Gastroesophageal sphincter (tissue), 4 donors: ENCODE measurements at regions not wholly inside any gene's neighbourhood (a gene's known extent, or its start where the extent isn't known, plus 50 kb on each side); places are given as distances from the start of the nearest gene placed in this dataset.

ENCODE experiments used
- ATAC-seq: fragments of 150-250 bp; one replicate; pipeline ENCODE4 v1.9.1; 2016; ENCODE audit warnings: mild to moderate bottlenecking, moderate library complexity
- H3K27ac ChIP-seq, 4 donors: fragments of 200-600 bp; sonication (generic) in 3 of 4; 1 replicate in 3 of 4; 2 replicates in 1 of 4; pipeline ENCODE4 v1.5.1; 2016 to 2019
- H3K27me3 ChIP-seq: fragments of 200-600 bp; sonication (generic); one replicate; pipeline ENCODE4 v1.5.1; 2019
- H3K36me3 ChIP-seq, 2 donors: fragments of 200-600 bp; sonication (generic); one replicate each; pipeline ENCODE4 v1.5.1; 2019; ENCODE audit warnings: control low read depth in 1 of 2
- H3K4me1 ChIP-seq, 3 donors: fragments of 200-600 bp; sonication (generic); 1 replicate in 2 of 3; 2 replicates in 1 of 3; pipeline ENCODE4 v1.5.1; 2016 to 2019; ENCODE audit warnings: control low read depth in 2 of 3
- H3K4me3 ChIP-seq, 2 donors: fragments of 200-600 bp; sonication (generic); one replicate each; pipeline ENCODE4 v1.5.1; 2019; ENCODE audit warnings: mild to moderate bottlenecking in 1 of 2, moderate library complexity in 1 of 2
- H3K9me3 ChIP-seq, 3 donors: fragments of 200-600 bp; sonication (generic); one replicate each; pipeline ENCODE4 v1.5.1; 2017 to 2019; ENCODE audit warnings: control low read depth in 2 of 3
- EP300 ChIP-seq: sonication (generic); formaldehyde crosslinking; IDR thresholded peaks from one replicate; pipeline ENCODE4 v1.6.1; 2017; ENCODE audit warnings: antibody characterized with exemption, mild to moderate bottlenecking
- POLR2A ChIP-seq, 2 donors: fragments of 450-650 bp; IDR thresholded peaks; one replicate each; pipeline ENCODE4 v1.6.1; 2017; ENCODE audit warnings: antibody characterized with exemption in 2 of 2, mild to moderate bottlenecking in 2 of 2, moderate library complexity in 1 of 2
- POLR2AphosphoS5 ChIP-seq: sonication (generic); formaldehyde crosslinking; IDR thresholded peaks from one replicate; pipeline ENCODE4 v1.6.1; 2017; ENCODE audit warnings: antibody characterized with exemption
- WGBS, 2 donors: methylation state at CpG; one replicate each; pipeline ENCODE4 v1.1.5; 2018; ENCODE audit warnings: low coverage in 1 of 2; 5-methylcytosine and 5-hydroxymethylcytosine counted together
- TF ChIP-seq, protein P1 (sequence below), 4 experiments: fragments of 200-600 bp in 2 of 4; fragments of 450-650 bp in 2 of 4; sonication (generic) in 1 of 4; IDR thresholded peaks; one replicate each; pipeline ENCODE4 v1.5.1; 2017 to 2019; ENCODE audit warnings: antibody characterized with exemption in 4 of 4, mild to moderate bottlenecking in 2 of 4, moderate library complexity in 2 of 4

DNA sequence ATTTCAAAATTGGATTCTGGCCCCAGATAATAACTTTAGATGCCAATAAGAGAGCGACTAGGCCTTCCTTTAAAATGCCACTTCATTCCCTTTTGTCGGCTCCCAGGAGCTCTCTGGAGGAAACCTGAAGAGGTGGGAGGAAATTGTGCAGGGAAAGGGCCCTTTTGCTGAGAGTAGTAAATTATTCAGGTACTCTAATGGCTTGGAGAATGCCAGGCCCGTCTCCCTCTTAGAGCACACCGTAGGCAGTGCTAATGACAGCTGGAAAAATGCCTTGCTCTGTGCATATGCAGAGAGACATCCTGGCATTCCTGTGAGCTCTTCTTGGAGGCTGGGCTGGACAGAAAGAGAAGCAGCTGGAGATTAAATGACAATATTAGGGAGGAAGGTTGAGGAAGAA, 115.0 kb upstream of the RPH3A start:
- no peak for ATAC-seq
- Histone ChIP-seq H3K4me3 (no peak overlapping the region), H3K4me1 (no peaks in the 10 kb centered on the region), H3K36me3 (no peaks in the 10 kb centered on the region), H3K27ac (no peak overlapping the region), H3K27me3 (peaks cover 36% of the 10 kb centered on the region), H3K9me3 (no peaks in the 10 kb centered on the region)
- WGBS, 2 donors = 7 to 44% methylated on average over 2 to 4 of the region's 4 CpGs
- TF ChIP-seq POLR2AphosphoS5 (no peak), POLR2A (IDR thresholded peaks at IDR 0.05) (no peak), EP300 (no peak)
- TF ChIP-seq, protein P1, sequence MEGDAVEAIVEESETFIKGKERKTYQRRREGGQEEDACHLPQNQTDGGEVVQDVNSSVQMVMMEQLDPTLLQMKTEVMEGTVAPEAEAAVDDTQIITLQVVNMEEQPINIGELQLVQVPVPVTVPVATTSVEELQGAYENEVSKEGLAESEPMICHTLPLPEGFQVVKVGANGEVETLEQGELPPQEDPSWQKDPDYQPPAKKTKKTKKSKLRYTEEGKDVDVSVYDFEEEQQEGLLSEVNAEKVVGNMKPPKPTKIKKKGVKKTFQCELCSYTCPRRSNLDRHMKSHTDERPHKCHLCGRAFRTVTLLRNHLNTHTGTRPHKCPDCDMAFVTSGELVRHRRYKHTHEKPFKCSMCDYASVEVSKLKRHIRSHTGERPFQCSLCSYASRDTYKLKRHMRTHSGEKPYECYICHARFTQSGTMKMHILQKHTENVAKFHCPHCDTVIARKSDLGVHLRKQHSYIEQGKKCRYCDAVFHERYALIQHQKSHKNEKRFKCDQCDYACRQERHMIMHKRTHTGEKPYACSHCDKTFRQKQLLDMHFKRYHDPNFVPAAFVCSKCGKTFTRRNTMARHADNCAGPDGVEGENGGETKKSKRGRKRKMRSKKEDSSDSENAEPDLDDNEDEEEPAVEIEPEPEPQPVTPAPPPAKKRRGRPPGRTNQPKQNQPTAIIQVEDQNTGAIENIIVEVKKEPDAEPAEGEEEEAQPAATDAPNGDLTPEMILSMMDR (IDR thresholded peaks at IDR 0.05) = no peak

DNA sequence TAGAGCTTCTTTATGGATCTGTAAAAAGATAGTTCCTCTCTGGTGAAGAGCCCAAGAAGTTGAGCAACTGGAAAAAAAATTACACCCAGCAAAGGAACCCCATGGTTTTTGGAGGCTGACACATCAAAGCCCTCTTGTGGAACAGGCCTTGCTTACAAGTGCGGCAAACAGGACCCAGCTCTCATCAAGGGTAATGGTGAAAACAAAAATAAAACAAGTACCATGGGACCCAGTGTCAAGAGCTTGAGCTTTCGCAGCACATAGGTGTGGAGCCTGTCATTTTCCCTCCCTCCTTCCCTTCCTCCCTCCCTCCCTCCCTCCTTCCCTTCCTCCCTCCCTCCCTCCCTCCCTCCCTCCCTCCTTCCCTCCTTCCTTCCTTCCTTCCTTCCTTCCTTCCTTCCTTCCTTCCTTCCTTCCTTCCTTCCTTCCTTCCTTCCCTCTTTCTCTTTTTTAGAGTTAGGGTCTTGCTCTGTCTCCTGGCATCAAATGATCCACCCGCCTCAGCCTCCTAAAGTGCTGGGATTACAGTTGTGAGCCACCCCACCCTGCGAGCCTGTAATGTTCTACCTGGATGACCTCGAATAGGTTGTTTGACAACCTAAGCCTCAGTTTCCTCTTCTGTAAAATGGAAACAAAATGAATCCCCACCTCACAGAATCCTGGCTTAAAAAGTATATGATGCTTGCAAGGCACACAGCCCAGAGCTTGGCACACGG, 114.3 kb upstream of the RPH3A start:
- 40 to 61% methylated on average over 1 to 5 of the region's 6 CpGs for WGBS, 2 donors
- Histone ChIP-seq H3K4me3 (no peak overlapping the region), H3K27me3 (peaks cover 36% of the 10 kb centered on the region), H3K9me3 (no peaks in the 10 kb centered on the region), H3K4me1 (no peaks in the 10 kb centered on the region), H3K27ac (no peak overlapping the region), H3K36me3 (no peaks in the 10 kb centered on the region)
- ATAC-seq = no peak
- TF ChIP-seq POLR2A (IDR thresholded peaks at IDR 0.05) (no peak), POLR2AphosphoS5 (no peak), EP300 (no peak)
- TF ChIP-seq, protein P1 (IDR thresholded peaks at IDR 0.05) = no peak

- Histone ChIP-seq H3K9me3 (no peaks in the 10 kb centered on the region), H3K4me3 (no peak overlapping the region), H3K27ac (no peak overlapping the region), H3K36me3 (no peaks in the 10 kb centered on the region), H3K27me3 (peaks cover 31% of the 10 kb centered on the region), H3K4me1 (no peaks in the 10 kb centered on the region)
- no peak for ATAC-seq
- WGBS, 2 donors = 62 to 71% methylated on average over 2 to 4 of the region's 4 CpGs
- TF ChIP-seq EP300 = no peak
Measured at GRCh38 chr12:112680993-112681392, 110.6 kb upstream of the RPH3A start.

DNA sequence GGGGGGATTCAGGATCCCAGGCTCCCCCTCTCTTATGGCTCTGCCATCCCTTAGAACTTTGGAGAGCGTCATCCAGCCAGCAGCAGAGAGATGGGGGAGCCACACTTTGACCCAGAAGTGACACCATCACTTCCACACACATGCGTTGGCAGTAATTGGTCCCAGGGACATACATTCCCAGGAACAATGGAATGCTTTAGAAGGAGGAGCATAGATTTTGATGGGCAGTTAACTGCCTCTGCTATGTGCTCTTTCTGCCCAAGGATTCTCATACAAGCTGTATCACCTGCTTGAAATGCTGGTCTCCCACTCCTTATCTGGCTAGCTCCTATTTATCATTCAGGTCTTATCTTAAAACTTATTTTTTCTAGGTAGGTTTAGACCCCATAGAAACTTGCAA, 109.0 kb upstream of the RPH3A start:
- Histone ChIP-seq H3K4me3 (no peak overlapping the region), H3K9me3 (no peaks in the 10 kb centered on the region), H3K27me3 (peaks cover 31% of the 10 kb centered on the region), H3K36me3 (no peaks in the 10 kb centered on the region), H3K4me1 (no peaks in the 10 kb centered on the region), H3K27ac (no peak overlapping the region)
- no peak for ATAC-seq
- TF ChIP-seq EP300 (no peak), POLR2A (IDR thresholded peaks at IDR 0.05) (no peak), POLR2AphosphoS5 (no peak)
- TF ChIP-seq, protein P1 (IDR thresholded peaks at IDR 0.05) = no peak
- WGBS, 2 donors = 52 to 80% methylated on average over 1 to 2 of the region's 2 CpGs

- WGBS, 2 donors = 67 to 72% methylated on average over 2 of the region's 2 CpGs
- no peak for ATAC-seq
Measured at GRCh38 chr12:112684742-112685141, 106.8 kb upstream of the RPH3A start.

More at GRCh38 chr12:112684742-112685141, 106.8 kb upstream of the RPH3A start:
- TF ChIP-seq POLR2A (IDR thresholded peaks at IDR 0.05) (no peak), POLR2AphosphoS5 (no peak), EP300 (no peak)
- TF ChIP-seq, protein P1 (IDR thresholded peaks at IDR 0.05) = no peak
- Histone ChIP-seq H3K4me3 (no peak overlapping the region), H3K4me1 (no peaks in the 10 kb centered on the region), H3K36me3 (no peaks in the 10 kb centered on the region), H3K9me3 (no peaks in the 10 kb centered on the region), H3K27me3 (peaks cover 32% of the 10 kb centered on the region), H3K27ac (no peak overlapping the region)
